AML-193 (cell line): ENCODE measurements at regions not wholly inside any gene's neighbourhood (a gene's known extent, or its start where the extent isn't known, plus 50 kb on each side); places are given as distances from the start of the nearest gene placed in this dataset.

Source experiments
- DNase-seq, 2 experiments: peaks; one replicate each; lab custom pipeline; 2025; lab: John Stamatoyannopoulos, UW

GRCh38 chr5:6806668-6807067 is 93.4 kb downstream of the TENT4A start:
- no peak for DNase-seq

GRCh38 chr5:6808462-6808861 is 95.2 kb downstream of the TENT4A start:
- DNase-seq = no peak

GRCh38 chr5:6810641-6811405 is 97.6 kb downstream of the TENT4A start:
- DNase-seq = no peak

GRCh38 chr5:6812091-6812490 is 98.9 kb downstream of the TENT4A start:
- DNase-seq = no peak

- DNase-seq = no peak
These were observed 99.8 kb downstream of the TENT4A start for GRCh38 chr5:6812800-6813731.

GRCh38 chr5:6814816-6815215 is 101.6 kb downstream of the TENT4A start:
- no peak for DNase-seq

- DNase-seq = no peak
These were observed 105.6 kb downstream of the TENT4A start for GRCh38 chr5:6818594-6819511.

- no peak for DNase-seq
These were observed 106.3 kb downstream of the TENT4A start for GRCh38 chr5:6819521-6819920.

- peak; percentile 29 to 35 for DNase-seq
These were observed 107.7 kb downstream of the TENT4A start for GRCh38 chr5:6820851-6821479.

GRCh38 chr5:6822068-6822467 is 108.8 kb downstream of the TENT4A start:
- DNase-seq = no peak

GRCh38 chr5:6822556-6823343 is 109.5 kb downstream of the TENT4A start:
- DNase-seq = no peak

GRCh38 chr5:6823996-6824395 is 110.8 kb downstream of the TENT4A start:
- DNase-seq = no peak

- no peak for DNase-seq
These were observed 112.5 kb downstream of the TENT4A start for GRCh38 chr5:6825678-6826244.

GRCh38 chr5:6826756-6827155 is 113.5 kb downstream of the TENT4A start:
- DNase-seq = no peak

- no peak for DNase-seq
These were observed 114.4 kb downstream of the TENT4A start for GRCh38 chr5:6827526-6828219.

- DNase-seq = no peak
These were observed 116.0 kb downstream of the TENT4A start for GRCh38 chr5:6829150-6829784.

- no peak for DNase-seq
These were observed 117.5 kb downstream of the TENT4A start for GRCh38 chr5:6830643-6831239.
